ENCODE measurements at regions not wholly inside any gene's neighbourhood (a gene's known extent, or its start where the extent isn't known, plus 50 kb on each side); places are given as distances from the start of the nearest gene placed in this dataset.

DNA sequence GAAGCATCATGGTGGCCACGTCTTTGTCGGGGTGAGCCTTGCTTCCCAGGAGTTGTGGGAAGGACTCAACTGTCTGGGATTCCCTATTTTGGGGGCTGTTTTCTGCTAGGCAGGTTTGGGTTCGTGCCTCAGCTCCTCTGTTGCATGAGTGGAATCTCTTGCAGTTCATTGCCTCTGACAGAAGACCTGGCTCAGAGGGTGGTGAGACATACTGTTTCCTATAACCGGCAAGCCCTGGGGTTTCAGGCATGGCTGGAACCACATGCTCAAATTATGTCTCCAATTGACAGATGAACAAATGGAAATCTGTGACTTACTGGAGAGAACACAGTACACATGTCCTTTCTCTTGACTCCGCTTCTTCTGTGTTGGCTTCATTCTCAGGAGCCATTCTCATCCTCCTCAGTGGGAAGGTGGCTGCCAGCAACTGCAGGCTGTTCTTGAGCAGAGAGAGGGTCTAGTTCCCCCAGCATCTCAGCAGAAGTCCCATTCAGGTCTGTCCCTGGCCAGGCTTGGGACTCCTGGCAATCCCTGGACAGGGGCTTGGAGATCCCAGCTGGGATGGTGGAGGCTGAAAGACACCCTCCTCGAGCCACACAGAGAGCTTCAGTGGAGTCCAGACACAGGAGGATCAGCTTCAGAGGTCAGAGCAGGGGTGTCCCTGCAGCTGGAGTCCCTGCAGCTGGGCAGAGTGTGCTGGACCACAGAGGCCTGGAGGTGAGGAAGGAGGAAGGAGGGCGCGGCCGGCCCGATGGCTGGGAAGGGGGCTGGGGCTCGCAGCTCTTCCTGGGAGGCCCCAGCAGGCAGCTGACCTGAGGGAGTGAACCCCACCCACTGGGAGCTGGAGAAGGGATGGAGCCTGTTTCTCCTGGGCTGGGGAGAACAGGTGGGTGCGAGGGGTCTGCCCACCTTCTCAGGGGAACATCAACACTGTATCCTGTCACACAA, 97.6 kb downstream of the LSM3 start:
- no peaks in the 10 kb centered on the region for H3K79me2 ChIP-seq (ENCODE audit: low read length)
- H3K9me3 ChIP-seq (replicated peaks; ENCODE audit: insufficient read depth, low read length) = no peaks in the 10 kb centered on the region
- H2AFZ ChIP-seq (ENCODE audit: low read length) = no peak overlapping the region
- H3K36me3 ChIP-seq (replicated peaks; ENCODE audit: insufficient read depth, low read length) = no peaks in the 10 kb centered on the region
- no peak for DNase-seq
- no peaks in the 10 kb centered on the region for H3K4me1 ChIP-seq (ENCODE audit: low read length)
- H3K9me2 ChIP-seq (replicated peaks; ENCODE audit: insufficient read depth, low read length) = no peaks in the 10 kb centered on the region
- 0 out of 2 replicates have a peak, but pooled peaks cover 3% of the 10 kb centered on the region for H3K27me3 ChIP-seq (replicated peaks; ENCODE audit: insufficient read depth, low read length)
- H4K20me1 ChIP-seq (ENCODE audit: insufficient read depth, low read length) = no peaks in the 10 kb centered on the region
- H3F3A ChIP-seq (ENCODE audit: insufficient read depth, low read length) = no peaks in the 10 kb centered on the region
- H3K4me2 ChIP-seq (ENCODE audit: low read depth, low read length) = no peak overlapping the region
- no peak overlapping the region for H3K9ac ChIP-seq (ENCODE audit: low read length)
- TF ChIP-seq EZH2phosphoT487 (IDR thresholded peaks at IDR 0.05; ENCODE audit: low read length) (no peak), EZH2 (optimal IDR thresholded peaks at IDR 0.05; ENCODE audit: low read depth, low read length) (no peak)
- TF ChIP-seq, protein P1, sequence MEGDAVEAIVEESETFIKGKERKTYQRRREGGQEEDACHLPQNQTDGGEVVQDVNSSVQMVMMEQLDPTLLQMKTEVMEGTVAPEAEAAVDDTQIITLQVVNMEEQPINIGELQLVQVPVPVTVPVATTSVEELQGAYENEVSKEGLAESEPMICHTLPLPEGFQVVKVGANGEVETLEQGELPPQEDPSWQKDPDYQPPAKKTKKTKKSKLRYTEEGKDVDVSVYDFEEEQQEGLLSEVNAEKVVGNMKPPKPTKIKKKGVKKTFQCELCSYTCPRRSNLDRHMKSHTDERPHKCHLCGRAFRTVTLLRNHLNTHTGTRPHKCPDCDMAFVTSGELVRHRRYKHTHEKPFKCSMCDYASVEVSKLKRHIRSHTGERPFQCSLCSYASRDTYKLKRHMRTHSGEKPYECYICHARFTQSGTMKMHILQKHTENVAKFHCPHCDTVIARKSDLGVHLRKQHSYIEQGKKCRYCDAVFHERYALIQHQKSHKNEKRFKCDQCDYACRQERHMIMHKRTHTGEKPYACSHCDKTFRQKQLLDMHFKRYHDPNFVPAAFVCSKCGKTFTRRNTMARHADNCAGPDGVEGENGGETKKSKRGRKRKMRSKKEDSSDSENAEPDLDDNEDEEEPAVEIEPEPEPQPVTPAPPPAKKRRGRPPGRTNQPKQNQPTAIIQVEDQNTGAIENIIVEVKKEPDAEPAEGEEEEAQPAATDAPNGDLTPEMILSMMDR (IDR thresholded peaks at IDR 0.05; ENCODE audit: low read length) = no peak
- no peak overlapping the region for H3K27ac ChIP-seq (ENCODE audit: low read length)
- no peak overlapping the region for H3K4me3 ChIP-seq (ENCODE audit: low read length)

DNA sequence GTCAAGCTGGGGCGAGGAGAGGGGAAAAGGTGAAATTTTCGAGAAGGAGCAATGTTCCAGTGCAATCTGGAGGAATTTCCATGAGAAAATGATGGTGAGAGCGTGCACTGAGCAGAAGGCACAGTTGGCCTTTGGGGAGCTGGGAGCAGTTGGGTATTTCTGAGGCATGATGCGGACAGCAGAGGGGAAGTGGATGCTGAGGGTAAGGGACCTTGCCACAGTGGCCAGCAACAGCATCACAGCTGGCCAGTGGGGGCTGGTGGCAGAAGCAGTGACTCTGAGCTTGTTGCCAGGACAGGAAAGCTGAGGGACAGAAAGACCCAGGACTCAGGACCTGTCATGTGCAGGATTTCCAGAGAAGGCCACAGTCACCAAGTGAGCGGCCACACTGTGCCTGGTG, 98.9 kb downstream of the LSM3 start:
- Histone ChIP-seq H3K79me2 (ENCODE audit: low read length) (no peaks in the 10 kb centered on the region), H3F3A (ENCODE audit: insufficient read depth, low read length) (no peaks in the 10 kb centered on the region), H3K4me3 (ENCODE audit: low read length) (no peak overlapping the region), H3K27me3 (replicated peaks; ENCODE audit: insufficient read depth, low read length) (0 out of 2 replicates have a peak, but pooled peaks cover 3% of the 10 kb centered on the region), H4K20me1 (ENCODE audit: insufficient read depth, low read length) (no peaks in the 10 kb centered on the region), H3K27ac (ENCODE audit: low read length) (no peak overlapping the region), H2AFZ (ENCODE audit: low read length) (no peak overlapping the region), H3K4me2 (ENCODE audit: low read depth, low read length) (no peak overlapping the region), H3K9me3 (replicated peaks; ENCODE audit: insufficient read depth, low read length) (no peaks in the 10 kb centered on the region), H3K36me3 (replicated peaks; ENCODE audit: insufficient read depth, low read length) (no peaks in the 10 kb centered on the region), H3K4me1 (ENCODE audit: low read length) (no peaks in the 10 kb centered on the region), H3K9ac (ENCODE audit: low read length) (no peak overlapping the region), H3K9me2 (replicated peaks; ENCODE audit: insufficient read depth, low read length) (no peaks in the 10 kb centered on the region)
- TF ChIP-seq EZH2phosphoT487 (IDR thresholded peaks at IDR 0.05; ENCODE audit: low read length) (no peak), EZH2 (optimal IDR thresholded peaks at IDR 0.05; ENCODE audit: low read depth, low read length) (no peak)
- TF ChIP-seq, protein P1 (IDR thresholded peaks at IDR 0.05; ENCODE audit: low read length) = no peak
- no peak for DNase-seq

DNA sequence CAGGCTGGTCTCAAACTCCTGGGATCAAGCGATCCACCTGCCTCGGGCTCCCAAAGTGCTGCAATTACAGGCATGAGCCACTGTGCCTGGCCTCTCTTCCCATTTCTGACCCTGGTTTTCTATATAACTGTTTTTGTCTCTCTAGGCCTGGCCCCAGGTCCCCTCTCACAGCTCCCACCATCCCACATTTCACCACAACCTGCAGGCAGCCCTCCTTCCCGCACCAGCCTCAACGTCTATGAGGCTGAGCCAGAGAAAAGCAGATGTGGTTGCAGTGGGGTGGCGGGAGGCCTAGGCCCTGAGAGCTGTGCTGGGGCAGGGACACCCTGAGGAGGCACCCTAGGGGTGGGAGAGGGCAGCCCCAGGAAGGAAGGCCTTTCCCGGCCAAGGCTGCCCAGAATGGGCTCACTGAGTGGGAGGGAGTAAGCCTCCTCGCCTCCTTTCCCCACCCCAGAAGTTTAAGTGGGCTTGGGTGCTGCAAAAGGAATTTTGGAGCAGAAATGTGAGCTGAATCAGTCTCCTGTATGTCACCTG, 99.7 kb downstream of the LSM3 start:
- TF ChIP-seq EZH2phosphoT487 (IDR thresholded peaks at IDR 0.05; ENCODE audit: low read length) = no peak
- TF ChIP-seq, protein P1 (IDR thresholded peaks at IDR 0.05; ENCODE audit: low read length) = no peak
- TF ChIP-seq EZH2 (optimal IDR thresholded peaks at IDR 0.05; ENCODE audit: low read depth, low read length) = no peak
- H4K20me1 ChIP-seq (ENCODE audit: insufficient read depth, low read length) = no peaks in the 10 kb centered on the region
- no peak overlapping the region for H3K9ac ChIP-seq (ENCODE audit: low read length)
- H3K9me2 ChIP-seq (replicated peaks; ENCODE audit: insufficient read depth, low read length) = no peaks in the 10 kb centered on the region
- H3K36me3 ChIP-seq (replicated peaks; ENCODE audit: insufficient read depth, low read length) = no peaks in the 10 kb centered on the region
- H3K9me3 ChIP-seq (replicated peaks; ENCODE audit: insufficient read depth, low read length) = no peaks in the 10 kb centered on the region
- no peak for DNase-seq
- H2AFZ ChIP-seq (ENCODE audit: low read length) = no peak overlapping the region
- H3K79me2 ChIP-seq (ENCODE audit: low read length) = no peaks in the 10 kb centered on the region
- 0 out of 2 replicates have a peak, but pooled peaks cover 3% of the 10 kb centered on the region for H3K27me3 ChIP-seq (replicated peaks; ENCODE audit: insufficient read depth, low read length)
- no peaks in the 10 kb centered on the region for H3F3A ChIP-seq (ENCODE audit: insufficient read depth, low read length)
- H3K4me2 ChIP-seq (ENCODE audit: low read depth, low read length) = no peak overlapping the region
- H3K4me3 ChIP-seq (ENCODE audit: low read length) = no peak overlapping the region
- H3K27ac ChIP-seq (ENCODE audit: low read length) = no peak overlapping the region
- H3K4me1 ChIP-seq (ENCODE audit: low read length) = no peaks in the 10 kb centered on the region

All from MM.1S (cell line).